Keratinocyte (primary cell): ENCODE measurements at regions not wholly inside any gene's neighbourhood (a gene's known extent, or its start where the extent isn't known, plus 50 kb on each side); places are given as distances from the start of the nearest gene placed in this dataset.

Experiments used
- DNase-seq: peaks from one replicate; pipeline ENCODE4 v3.0.0-alpha.2; 2011; ENCODE audit warnings: low read depth, missing footprints, low spot score
- FAIRE-seq: peaks from 2 replicates; lab custom pipeline; 2011; peaks lifted over from hg19 to GRCh38; lab: Jason Lieb, UNC
- H2AFZ ChIP-seq: 2 replicates; pipeline ENCODE4 v1.6.0; 2012; ENCODE audit warnings: low read length, control low read depth, inconsistent platforms; ENCODE audit not compliant: control insufficient read depth
- H3K27ac ChIP-seq: 2 replicates; pipeline ENCODE4 v1.5.1; 2011; ENCODE audit warnings: low read length; ENCODE audit not compliant: control insufficient read depth, insufficient read depth
- H3K27me3 ChIP-seq: 3 replicates; pipeline ENCODE4 v1.6.0; 2011; ENCODE audit warnings: low read length; ENCODE audit not compliant: control insufficient read depth, insufficient read depth; ENCODE audit errors: extremely low read depth
- H3K36me3 ChIP-seq, 2 experiments: 2 replicates in 1 of 2; 3 replicates in 1 of 2; pipeline ENCODE4 v1.5.1; 2011; ENCODE audit warnings: low read length in 2 of 2, mild to moderate bottlenecking in 1 of 2; ENCODE audit not compliant: control insufficient read depth in 2 of 2, insufficient read depth in 2 of 2; ENCODE audit errors: extremely low read depth in 1 of 2
- H3K4me1 ChIP-seq: 3 replicates; pipeline ENCODE4 v1.5.1; 2011; ENCODE audit warnings: low read length; ENCODE audit not compliant: control insufficient read depth, insufficient read depth; ENCODE audit errors: extremely low read depth
- H3K4me2 ChIP-seq: 3 replicates; pipeline ENCODE4 v1.6.0; 2011; ENCODE audit warnings: low read depth, low read length; ENCODE audit not compliant: control insufficient read depth, insufficient read depth; ENCODE audit errors: extremely low read depth
- H3K4me3 ChIP-seq, 3 experiments: fragments of 200-600 bp in 1 of 3; sonication (generic) in 1 of 3; 2 replicates in 2 of 3; 3 replicates in 1 of 3; pipeline ENCODE4 v1.5.1; 2011 to 2016; ENCODE audit warnings: low read length in 3 of 3, mild to moderate bottlenecking in 3 of 3, control low read depth in 2 of 3, inconsistent platforms in 1 of 3, low read depth in 1 of 3, mixed read lengths in 1 of 3, mixed run types in 1 of 3, moderate library complexity in 1 of 3; ENCODE audit not compliant: control insufficient read depth in 2 of 3, insufficient read depth in 2 of 3; ENCODE audit errors: extremely low read depth in 1 of 3
- H3K79me2 ChIP-seq: 2 replicates; pipeline ENCODE4 v1.6.0; 2012; ENCODE audit warnings: low read length; ENCODE audit not compliant: control insufficient read depth, insufficient read depth
- H3K9ac ChIP-seq: 3 replicates; pipeline ENCODE4 v1.6.0; 2011; ENCODE audit warnings: low read length; ENCODE audit not compliant: control insufficient read depth, insufficient read depth; ENCODE audit errors: extremely low read depth
- H3K9me1 ChIP-seq: 3 replicates; pipeline ENCODE4 v1.6.0; 2011; ENCODE audit warnings: low read length; ENCODE audit not compliant: control insufficient read depth, insufficient read depth; ENCODE audit errors: extremely low read depth
- H3K9me3 ChIP-seq: 2 replicates; pipeline ENCODE4 v1.5.1; 2012; ENCODE audit warnings: low read depth, low read length; ENCODE audit not compliant: control insufficient read depth
- H4K20me1 ChIP-seq: 3 replicates; pipeline ENCODE4 v1.6.0; 2011; ENCODE audit warnings: low read length; ENCODE audit not compliant: control insufficient read depth, insufficient read depth; ENCODE audit errors: extremely low read depth
- EZH2 ChIP-seq: IDR thresholded peaks from one replicate; pipeline ENCODE4 v1.6.1; 2012; ENCODE audit warnings: inconsistent platforms, mild to moderate bottlenecking, low read length, moderate library complexity
- dilution Hi-C: fragments of 300-500 bp; cut with MboI; formaldehyde crosslinking; loops from one replicate; pipeline ENCODE4 v1.7.0; 2020; ENCODE audit warnings: low sequenced_read_pairs; ENCODE audit not compliant: extremely low pct_ligation_motif_present
- TF ChIP-seq, protein P1 (sequence below), 3 experiments: IDR thresholded peaks in 1 of 3; conservative IDR thresholded peaks in 1 of 3; optimal IDR thresholded peaks in 1 of 3; 2 replicates in 2 of 3; 3 replicates in 1 of 3; pipeline versions ENCODE3 to v1.5.1; 2011; ENCODE audit warnings: low read length in 3 of 3, mild to moderate bottlenecking in 3 of 3, moderate library complexity in 2 of 3, control low read depth in 1 of 3, inconsistent platforms in 1 of 3; ENCODE audit not compliant: insufficient read depth in 2 of 3; ENCODE audit errors: extremely low read depth in 1 of 3

DNA sequence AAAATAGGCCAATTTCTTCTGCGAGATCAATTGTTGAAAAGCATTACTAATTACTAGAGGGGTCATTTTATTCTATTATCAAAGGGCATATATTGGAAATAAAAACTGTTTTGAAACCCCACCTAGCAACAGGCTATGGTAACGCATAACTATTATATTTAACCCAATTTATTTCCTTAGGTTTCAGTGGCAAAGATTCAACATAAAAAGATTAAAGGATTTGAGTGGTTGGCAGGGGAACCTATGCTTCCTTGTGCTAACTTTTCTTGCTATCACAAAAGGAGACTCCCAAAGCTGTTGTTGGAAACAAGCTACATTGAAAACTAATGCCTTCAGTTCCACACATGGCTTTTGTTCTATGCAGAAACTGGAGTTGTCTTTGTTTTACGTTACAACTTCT is 166.9 kb upstream of the KLF3 start:
- Histone ChIP-seq H3K9me1 (no peaks in the 10 kb centered on the region), H4K20me1 (no peaks in the 10 kb centered on the region), H3K4me1 (no peaks in the 10 kb centered on the region), H3K79me2 (no peaks in the 10 kb centered on the region), H3K4me2 (no peak overlapping the region), H3K27ac (no peak overlapping the region), H3K4me3 (no peak overlapping the region), H2AFZ (no peak overlapping the region), H3K36me3 (no peaks in the 10 kb centered on the region), H3K9ac (no peak overlapping the region), H3K9me3 (no peaks in the 10 kb centered on the region), H3K27me3 (no peaks in the 10 kb centered on the region)
- FAIRE-seq (no peak), DNase-seq (no peak)
- dilution Hi-C loops, result no loop called here
- no peak for TF ChIP-seq EZH2
- TF ChIP-seq, protein P1, sequence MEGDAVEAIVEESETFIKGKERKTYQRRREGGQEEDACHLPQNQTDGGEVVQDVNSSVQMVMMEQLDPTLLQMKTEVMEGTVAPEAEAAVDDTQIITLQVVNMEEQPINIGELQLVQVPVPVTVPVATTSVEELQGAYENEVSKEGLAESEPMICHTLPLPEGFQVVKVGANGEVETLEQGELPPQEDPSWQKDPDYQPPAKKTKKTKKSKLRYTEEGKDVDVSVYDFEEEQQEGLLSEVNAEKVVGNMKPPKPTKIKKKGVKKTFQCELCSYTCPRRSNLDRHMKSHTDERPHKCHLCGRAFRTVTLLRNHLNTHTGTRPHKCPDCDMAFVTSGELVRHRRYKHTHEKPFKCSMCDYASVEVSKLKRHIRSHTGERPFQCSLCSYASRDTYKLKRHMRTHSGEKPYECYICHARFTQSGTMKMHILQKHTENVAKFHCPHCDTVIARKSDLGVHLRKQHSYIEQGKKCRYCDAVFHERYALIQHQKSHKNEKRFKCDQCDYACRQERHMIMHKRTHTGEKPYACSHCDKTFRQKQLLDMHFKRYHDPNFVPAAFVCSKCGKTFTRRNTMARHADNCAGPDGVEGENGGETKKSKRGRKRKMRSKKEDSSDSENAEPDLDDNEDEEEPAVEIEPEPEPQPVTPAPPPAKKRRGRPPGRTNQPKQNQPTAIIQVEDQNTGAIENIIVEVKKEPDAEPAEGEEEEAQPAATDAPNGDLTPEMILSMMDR (optimal IDR thresholded peaks at IDR 0.05 in 1 of 3, IDR thresholded peaks at IDR 0.05 in 1 of 3, conservative IDR thresholded peaks at IDR 0.05 in 1 of 3; ENCODE audit: extremely low read depth in 1 of 3, insufficient read depth in 2 of 3, low read length in 3 of 3), result no peak

DNA sequence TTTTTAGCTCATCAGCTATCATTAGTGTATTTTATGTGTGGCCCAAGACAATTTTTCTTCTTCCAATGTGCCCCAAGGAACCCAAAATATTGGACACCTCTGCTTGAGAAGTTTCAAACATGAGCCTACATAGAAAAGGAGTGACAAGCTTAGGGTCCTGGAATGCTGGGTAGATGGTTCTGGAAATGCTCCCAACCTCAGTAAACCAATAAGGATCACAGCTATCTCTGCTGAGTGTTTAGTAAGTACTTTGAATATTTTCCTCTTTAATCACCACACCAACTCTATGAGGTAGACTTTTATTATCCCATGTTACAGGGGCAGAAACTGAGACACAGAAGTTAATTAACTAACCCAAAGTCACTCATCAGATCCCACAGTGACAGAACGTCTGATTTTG is 164.9 kb upstream of the KLF3 start:
- H3K9ac ChIP-seq, result no peak overlapping the region
- no peak for TF ChIP-seq EZH2
- TF ChIP-seq, protein P1 (optimal IDR thresholded peaks at IDR 0.05 in 1 of 3, IDR thresholded peaks at IDR 0.05 in 1 of 3, conservative IDR thresholded peaks at IDR 0.05 in 1 of 3; ENCODE audit: extremely low read depth in 1 of 3, insufficient read depth in 2 of 3, low read length in 3 of 3), result no peak
- no peaks in the 10 kb centered on the region for H3K4me1 ChIP-seq
- H3K9me1 ChIP-seq, result no peaks in the 10 kb centered on the region
- H3K79me2 ChIP-seq, result no peaks in the 10 kb centered on the region
- DNase-seq (no peak), FAIRE-seq (no peak)
- H3K4me3 ChIP-seq, result no peak overlapping the region
- no peaks in the 10 kb centered on the region for H4K20me1 ChIP-seq
- H2AFZ ChIP-seq, result no peak overlapping the region
- H3K27ac ChIP-seq, result no peak overlapping the region
- H3K9me3 ChIP-seq, result no peaks in the 10 kb centered on the region
- no peaks in the 10 kb centered on the region for H3K36me3 ChIP-seq
- dilution Hi-C loops, result no loop called here
- H3K27me3 ChIP-seq, result no peaks in the 10 kb centered on the region
- no peak overlapping the region for H3K4me2 ChIP-seq
